ENCODE measurements at regions not wholly inside any gene's neighbourhood (a gene's known extent, or its start where the extent isn't known, plus 50 kb on each side); places are given as distances from the start of the nearest gene placed in this dataset.
"Not testable (repeated sequence)": the region's sequence is repeated elsewhere in the genome, so short reads cannot be mapped to it uniquely, and the experiment has no call there.

- Histone ChIP-seq H3K36me3 (no peaks in the 10 kb centered on the region), H3K27ac (no peak overlapping the region), H3K4me3 (no peak overlapping the region), H3K4me1 (no peaks in the 10 kb centered on the region), H3K27me3 (no peaks in the 10 kb centered on the region), H3K9me3 (no peaks in the 10 kb centered on the region)
- TF ChIP-seq POLR2A (IDR thresholded peaks at IDR 0.05) = no peak
- TF ChIP-seq CTCF (IDR thresholded peaks at IDR 0.05) = no peak
- DNase-seq = no peak
Measured at GRCh38 chr3:110021659-110022058, 684.3 kb upstream of the DPPA4 start.

GRCh38 chr3:110023022-110023421, 685.7 kb upstream of the DPPA4 start:
- H3K4me3 ChIP-seq, H3K36me3 ChIP-seq, H3K27ac ChIP-seq, H3K4me1 ChIP-seq, DNase-seq, H3K27me3 ChIP-seq, H3K9me3 ChIP-seq: not testable (repeated sequence)

- TF ChIP-seq POLR2A (IDR thresholded peaks at IDR 0.05) (no peak), CTCF (IDR thresholded peaks at IDR 0.05) (no peak)
- no peak for DNase-seq
- Histone ChIP-seq H3K9me3 (no peaks in the 10 kb centered on the region), H3K4me3 (no peak overlapping the region), H3K4me1 (no peaks in the 10 kb centered on the region), H3K27ac (no peak overlapping the region), H3K27me3 (no peaks in the 10 kb centered on the region), H3K36me3 (no peaks in the 10 kb centered on the region)
Measured at GRCh38 chr3:110026421-110026820, 689.1 kb upstream of the DPPA4 start.

GRCh38 chr3:110027446-110028080, 690.2 kb upstream of the DPPA4 start:
- no peaks in the 10 kb centered on the region for H3K27me3 ChIP-seq
- no peak for DNase-seq
- H3K4me1 ChIP-seq = no peaks in the 10 kb centered on the region
- no peaks in the 10 kb centered on the region for H3K36me3 ChIP-seq
- TF ChIP-seq POLR2A (IDR thresholded peaks at IDR 0.05) (no peak), CTCF (IDR thresholded peaks at IDR 0.05) (no peak)
- H3K9me3 ChIP-seq = no peaks in the 10 kb centered on the region
- no peak overlapping the region for H3K27ac ChIP-seq
- H3K4me3 ChIP-seq = no peak overlapping the region

GRCh38 chr3:110031975-110032374, 694.6 kb upstream of the DPPA4 start:
- Histone ChIP-seq H3K36me3 (no peaks in the 10 kb centered on the region), H3K4me1 (no peaks in the 10 kb centered on the region), H3K27ac (no peak overlapping the region), H3K4me3 (no peak overlapping the region), H3K27me3 (no peaks in the 10 kb centered on the region), H3K9me3 (no peaks in the 10 kb centered on the region)
- no peak for DNase-seq
- no peak for TF ChIP-seq CTCF (IDR thresholded peaks at IDR 0.05)
- TF ChIP-seq POLR2A (IDR thresholded peaks at IDR 0.05) = no peak

GRCh38 chr3:110059431-110059830, 722.1 kb upstream of the DPPA4 start:
- Histone ChIP-seq H3K4me3 (no peak overlapping the region), H3K4me1 (no peaks in the 10 kb centered on the region), H3K36me3 (no peaks in the 10 kb centered on the region), H3K27me3 (no peaks in the 10 kb centered on the region), H3K9me3 (no peaks in the 10 kb centered on the region), H3K27ac (no peak overlapping the region)
- DNase-seq = no peak
- TF ChIP-seq CTCF (IDR thresholded peaks at IDR 0.05) (no peak), POLR2A (IDR thresholded peaks at IDR 0.05) (no peak)

All from Peyer's patch (tissue), 4 donors.